RWPE1 (cell line): ENCODE measurements at regions not wholly inside any gene's neighbourhood (a gene's known extent, or its start where the extent isn't known, plus 50 kb on each side); places are given as distances from the start of the nearest gene placed in this dataset.

ENCODE experiments used
- CTCF ChIA-PET: fragments of 350-600 bp; sonication (Branson Sonifier 250); formaldehyde crosslinking; extraction: SDS; loops from one replicate; lab custom pipeline; 2021; lab: Yijun Ruan, JAX
- POLR2A ChIA-PET: fragments of 400-600 bp; formaldehyde crosslinking; extraction: SDS; loops from one replicate; lab custom pipeline; 2020; ENCODE audit warnings: antibody characterized with exemption; ENCODE audit not compliant: low non-redundant PET; lab: Yijun Ruan, JAX
- DNase-seq: peaks from one replicate; pipeline ENCODE4 v3.0.0; 2012; ENCODE audit warnings: low spot score
- H3K27ac ChIP-seq: fragments of 450-650 bp; 2 replicates; pipeline ENCODE4 v1.5.1; 2017
- CTCF ChIP-seq: fragments of 450-650 bp; conservative IDR thresholded peaks from 2 replicates; pipeline ENCODE4 v1.5.1; 2017; ENCODE audit warnings: low read depth, mild to moderate bottlenecking

- no peak for TF ChIP-seq CTCF
- POLR2A ChIA-PET: no interaction called here
- CTCF ChIA-PET: no interaction called here
- DNase-seq: no peak
- no peak overlapping the region for H3K27ac ChIP-seq
These were observed 119.1 kb downstream of the NDUFA10 start for GRCh38 chr2:239905884-239906654.

DNA sequence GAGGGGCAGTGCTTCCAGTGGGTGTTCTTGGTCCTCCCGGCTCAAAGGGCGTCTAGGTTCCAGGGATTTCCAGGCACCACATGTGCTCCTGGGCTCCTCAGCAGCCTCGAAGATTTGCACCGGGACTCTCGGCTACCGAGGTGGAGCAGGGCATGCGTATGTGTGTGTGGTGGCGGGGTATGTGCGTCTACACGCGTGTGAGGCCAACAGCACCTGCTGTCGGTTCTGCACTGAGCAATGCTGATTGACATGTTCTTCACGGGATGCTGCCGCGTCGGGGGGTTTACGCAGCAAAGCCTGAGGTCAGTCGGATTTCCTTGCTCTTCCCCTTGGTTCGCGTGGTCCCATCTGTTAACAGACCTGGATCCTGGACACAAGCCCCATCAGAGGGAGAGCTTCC, 119.8 kb downstream of the NDUFA10 start:
- ChIA-PET CTCF (no interaction called here), POLR2A (no interaction called here)
- no peak for DNase-seq

GRCh38 chr2:239904496-239904895, 120.6 kb downstream of the NDUFA10 start:
- CTCF ChIA-PET: no interaction called here
- POLR2A ChIA-PET: no interaction called here
- no peak overlapping the region for H3K27ac ChIP-seq
- no peak for TF ChIP-seq CTCF
- no peak for DNase-seq

More for the DNA sequence above, 119.8 kb downstream of the NDUFA10 start:
- no peak for TF ChIP-seq CTCF
- H3K27ac ChIP-seq: no peak overlapping the region

- ChIA-PET POLR2A (no interaction called here), CTCF (no interaction called here)
- no peak for TF ChIP-seq CTCF
- no peak overlapping the region for H3K27ac ChIP-seq
- no peak for DNase-seq
These were observed 121.3 kb downstream of the NDUFA10 start for GRCh38 chr2:239903803-239904202.

DNA sequence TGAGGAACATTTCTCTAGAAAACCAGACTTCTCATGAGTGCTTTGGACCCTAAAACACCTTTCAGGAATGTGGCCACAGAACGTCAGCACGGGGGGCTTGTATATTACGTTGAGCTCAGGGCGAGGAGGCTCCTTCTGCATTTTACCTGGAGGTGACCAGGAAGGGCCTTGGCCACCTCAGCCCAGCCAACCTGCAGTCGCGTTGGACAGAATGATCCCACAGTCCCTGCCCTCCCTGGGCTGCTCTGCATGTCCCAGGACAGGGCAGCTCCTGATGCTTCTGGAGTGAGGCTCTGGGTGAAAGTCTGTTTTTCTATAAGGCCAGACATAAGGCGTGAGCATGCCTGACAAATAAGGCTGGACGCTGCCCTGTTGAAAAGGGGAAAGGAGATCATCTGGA, 121.9 kb downstream of the NDUFA10 start:
- POLR2A ChIA-PET: no interaction called here
- CTCF ChIA-PET: interaction anchor here (0.6 kb wide), 1 partner anchor 66 kb away, joined by 4 read pairs; no protein-coding TSS in a partner anchor
- no peak overlapping the region for H3K27ac ChIP-seq
- no peak for TF ChIP-seq CTCF
- DNase-seq: no peak

GRCh38 chr2:239902749-239903201, 122.4 kb downstream of the NDUFA10 start:
- POLR2A ChIA-PET: no interaction called here

More at GRCh38 chr2:239902749-239903201, 122.4 kb downstream of the NDUFA10 start:
- TF ChIP-seq CTCF: no peak
- CTCF ChIA-PET: interaction anchor here (0.6 kb wide), 1 partner anchor 67 kb away, joined by 4 read pairs; no protein-coding TSS in a partner anchor
- H3K27ac ChIP-seq: no peak overlapping the region
- no peak for DNase-seq
